KOPT-K1 (cell line): ENCODE measurements at regions not wholly inside any gene's neighbourhood (a gene's known extent, or its start where the extent isn't known, plus 50 kb on each side); places are given as distances from the start of the nearest gene placed in this dataset.

ENCODE experiments used
- H3K27ac ChIP-seq: fragments of 200-600 bp; sonication (generic); 2 replicates; pipeline ENCODE4 v1.5.1; 2016; ENCODE audit warnings: antibody characterized with exemption, mild to moderate bottlenecking, low read depth, low read length; ENCODE audit not compliant: poor library complexity, severe bottlenecking
- H3K36me3 ChIP-seq: fragments of 200-600 bp; sonication (generic); 2 replicates; pipeline ENCODE4 v1.5.1; 2017; ENCODE audit warnings: antibody characterized with exemption, mild to moderate bottlenecking, low read length, moderate library complexity; ENCODE audit not compliant: insufficient read depth
- H3K9me3 ChIP-seq: fragments of 200-600 bp; sonication (generic); 2 replicates; pipeline ENCODE4 v1.5.1; 2017; ENCODE audit warnings: antibody characterized with exemption, low read length, mild to moderate bottlenecking; ENCODE audit not compliant: insufficient read depth, poor library complexity, severe bottlenecking

DNA sequence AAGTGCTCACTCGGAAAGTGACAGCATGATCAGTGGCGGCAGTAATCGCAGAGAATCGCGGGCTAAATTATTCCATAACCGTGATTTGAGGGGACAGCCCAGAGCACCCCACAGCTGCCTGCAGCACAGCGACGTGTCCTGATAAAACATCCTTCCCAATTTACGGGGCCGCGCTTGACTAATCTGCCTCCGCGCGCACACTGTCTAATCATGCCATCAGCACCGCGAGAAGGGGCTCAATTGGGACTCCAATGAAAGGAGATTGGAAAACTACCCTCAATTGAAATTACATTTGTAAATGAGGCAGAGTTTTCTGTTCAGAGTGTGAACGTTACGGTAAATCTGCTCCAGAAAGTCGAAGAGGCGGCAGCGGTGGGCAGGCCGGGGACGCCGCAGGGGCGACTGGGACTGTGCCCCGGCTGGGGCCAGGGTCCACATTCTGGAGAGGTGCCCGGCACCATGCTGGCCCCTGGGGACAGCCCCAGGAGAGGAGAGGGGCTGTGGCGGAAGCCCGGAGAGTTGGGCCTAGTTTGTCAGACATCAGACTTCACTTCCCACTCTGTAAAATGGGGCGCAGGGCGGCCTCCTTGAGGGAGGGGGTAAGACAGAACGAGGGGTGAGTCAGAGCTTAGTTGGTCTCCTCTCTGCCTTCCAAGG, 107.7 kb downstream of the FAM53A start:
- Histone ChIP-seq H3K9me3 (no peaks in the 10 kb centered on the region), H3K36me3 (no peaks in the 10 kb centered on the region), H3K27ac (no peak overlapping the region)

DNA sequence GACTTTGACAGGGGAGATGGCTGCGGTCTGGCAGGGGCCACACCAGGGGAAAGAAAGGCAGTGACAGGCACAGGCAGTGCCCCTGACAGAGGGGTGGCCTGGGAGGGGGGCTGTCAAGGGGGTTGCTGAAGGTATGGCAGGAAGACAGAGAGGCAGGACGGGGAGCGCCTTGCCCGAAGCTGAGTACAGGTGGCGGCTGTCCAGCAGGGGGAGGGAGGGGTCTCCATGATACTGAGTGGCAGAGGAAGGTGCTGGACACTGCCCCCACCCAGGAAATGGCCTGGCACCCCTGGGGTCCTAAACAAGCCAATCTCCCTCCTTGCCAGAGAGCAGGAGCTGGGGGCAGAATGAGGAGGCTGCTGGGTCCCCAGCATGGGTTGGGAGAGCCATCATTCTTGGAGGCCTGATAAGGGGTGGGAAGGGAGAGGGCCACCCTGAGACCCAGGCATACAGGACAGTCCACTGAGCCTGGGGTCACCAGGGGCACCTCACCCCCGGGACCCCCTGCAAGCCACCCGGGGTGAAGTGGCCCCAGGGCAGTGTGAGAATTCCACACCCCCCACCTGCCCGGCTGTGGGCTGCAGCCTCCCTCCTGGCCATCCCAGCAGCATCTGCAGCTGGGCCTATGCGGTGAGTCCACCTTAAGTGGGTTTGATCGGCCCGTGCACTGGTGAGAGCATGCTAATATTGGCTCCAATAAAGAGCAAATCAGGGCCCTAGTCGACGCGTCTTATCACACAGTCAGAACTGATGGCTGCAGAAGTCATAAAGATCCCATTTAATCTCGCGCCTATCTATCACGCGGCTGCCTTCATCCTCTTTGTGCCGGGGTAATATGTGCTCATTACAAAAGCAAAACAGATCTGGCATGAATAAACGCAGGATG, 108.5 kb downstream of the FAM53A start:
- Histone ChIP-seq H3K9me3 (no peaks in the 10 kb centered on the region), H3K27ac (no peak overlapping the region), H3K36me3 (no peaks in the 10 kb centered on the region)

DNA sequence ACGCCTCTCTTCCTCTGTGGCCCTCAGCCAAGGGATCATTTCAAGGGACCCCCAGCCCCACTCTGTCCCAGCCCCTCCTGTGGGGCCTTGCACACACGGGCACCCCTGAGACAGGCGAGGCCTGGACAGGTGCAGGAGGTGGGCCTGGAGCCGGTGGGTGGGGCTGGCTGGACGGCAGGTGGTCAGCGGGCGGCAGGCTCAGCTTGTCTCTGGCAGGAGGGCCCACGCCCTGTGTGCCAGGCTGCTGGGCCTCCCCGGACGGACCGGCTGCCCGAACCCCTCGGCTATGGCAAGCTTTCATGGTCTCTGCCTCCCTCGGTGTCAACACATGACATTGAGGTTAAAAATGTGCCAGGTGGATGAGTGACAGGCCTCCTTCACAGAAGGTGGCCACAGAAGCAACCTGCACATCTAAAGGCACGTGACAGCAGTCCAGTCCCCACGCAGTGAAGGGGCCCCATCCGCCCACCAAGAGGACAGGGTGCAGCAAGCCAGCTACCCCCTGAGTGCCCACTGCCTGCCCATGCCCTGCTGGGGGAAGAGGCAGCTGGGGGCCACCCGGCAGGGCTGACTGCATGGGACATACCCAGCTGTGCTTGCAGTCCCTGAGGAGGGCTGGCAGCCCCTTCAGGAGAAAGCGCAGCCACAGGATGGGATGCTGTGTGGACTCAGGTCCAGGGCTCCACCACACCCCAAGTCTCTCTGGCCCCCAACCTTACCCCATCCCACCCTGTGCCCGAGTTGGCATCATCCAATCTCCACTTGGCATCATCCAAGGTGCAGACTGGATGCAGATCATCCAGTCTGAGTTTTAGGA, 109.3 kb downstream of the FAM53A start:
- Histone ChIP-seq H3K9me3 (no peaks in the 10 kb centered on the region), H3K27ac (no peak overlapping the region), H3K36me3 (no peaks in the 10 kb centered on the region)

DNA sequence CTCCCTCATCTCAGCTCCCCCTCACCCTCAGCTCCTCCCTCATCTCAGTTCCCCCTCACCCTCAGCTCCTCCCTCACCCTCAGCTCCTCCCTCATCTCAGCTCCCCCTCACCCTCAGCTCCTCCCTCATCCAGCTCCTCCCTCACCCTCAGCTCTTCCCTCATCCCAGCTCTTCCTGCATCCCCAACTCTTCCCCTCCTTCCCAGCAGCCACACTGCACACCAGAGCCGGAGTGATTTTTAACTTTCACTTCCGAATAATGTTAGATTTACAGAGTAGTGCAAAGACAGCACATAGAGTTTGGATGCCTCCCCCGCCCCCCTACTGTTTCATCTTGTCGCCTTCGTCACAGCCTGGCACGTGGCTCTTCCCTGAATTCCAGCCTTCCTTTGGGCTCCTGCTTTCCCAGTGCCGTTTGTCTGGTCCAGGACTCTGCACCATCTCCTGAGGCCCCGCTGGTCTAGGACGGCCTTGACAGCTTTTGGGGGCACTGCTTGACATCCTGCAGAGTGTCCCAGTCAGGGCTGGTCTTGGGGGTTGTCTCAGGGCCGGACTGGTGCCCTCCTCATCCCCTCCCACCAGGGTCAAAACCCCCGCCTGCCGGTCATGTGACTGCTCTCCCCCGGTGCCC, 110.2 kb downstream of the FAM53A start:
- H3K36me3 ChIP-seq, result no peaks in the 10 kb centered on the region
- no peak overlapping the region for H3K27ac ChIP-seq
- no peaks in the 10 kb centered on the region for H3K9me3 ChIP-seq

DNA sequence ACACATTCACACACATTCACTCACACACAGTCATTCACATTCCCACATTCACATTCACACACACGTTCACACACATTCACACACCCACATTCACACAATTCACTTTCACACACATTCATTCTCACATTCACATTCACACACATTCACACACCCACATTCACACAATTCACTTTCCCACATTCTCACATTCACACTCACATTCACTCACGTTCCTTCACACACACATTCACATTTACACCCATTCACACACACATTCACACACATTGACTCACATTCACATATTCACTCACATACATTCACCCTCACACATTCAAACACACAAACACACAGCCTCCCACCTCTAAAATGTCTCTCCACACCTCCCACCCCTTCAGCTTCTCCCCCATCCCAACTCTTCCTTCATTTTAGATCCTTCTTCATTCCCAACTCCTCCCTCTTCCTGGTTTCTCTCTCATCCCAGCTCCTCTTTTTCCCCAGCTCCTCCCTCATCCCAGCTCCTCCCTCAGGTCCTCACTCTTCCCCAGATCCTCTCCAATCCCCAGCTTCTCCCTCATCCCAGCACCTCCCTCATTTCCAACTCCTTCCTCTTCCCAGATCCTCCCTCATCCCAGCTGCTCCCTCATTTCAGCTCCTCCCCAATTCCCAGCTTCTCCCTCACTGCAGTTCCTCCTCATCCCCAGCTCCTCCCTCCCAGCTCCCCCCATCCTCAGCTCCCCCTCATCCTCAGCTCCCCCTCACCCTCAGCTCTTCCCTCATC, 111.0 kb downstream of the FAM53A start:
- Histone ChIP-seq H3K36me3 (no peaks in the 10 kb centered on the region), H3K9me3 (no peaks in the 10 kb centered on the region), H3K27ac (no peak overlapping the region)

DNA sequence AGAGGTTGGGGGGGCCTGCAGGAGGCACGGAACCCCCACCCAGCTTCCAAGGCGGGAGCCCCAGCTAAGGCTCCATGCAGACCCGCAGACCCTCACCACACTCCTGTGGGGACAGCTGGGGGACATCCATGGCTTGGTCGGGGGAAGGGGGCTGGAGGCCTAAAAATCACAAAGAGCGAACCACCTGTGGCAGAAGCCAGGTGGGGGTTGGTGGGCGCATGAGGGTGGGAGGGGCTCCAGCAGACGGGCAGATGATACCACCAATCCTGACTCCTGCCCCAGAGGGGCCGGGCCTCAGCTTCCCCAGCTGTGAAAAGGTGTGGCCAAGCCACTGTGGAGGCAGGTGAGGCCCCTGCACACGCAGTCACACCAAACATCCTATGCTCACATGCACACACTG, 111.6 kb downstream of the FAM53A start:
- no peaks in the 10 kb centered on the region for H3K36me3 ChIP-seq
- no peak overlapping the region for H3K27ac ChIP-seq
- H3K9me3 ChIP-seq, result no peaks in the 10 kb centered on the region

DNA sequence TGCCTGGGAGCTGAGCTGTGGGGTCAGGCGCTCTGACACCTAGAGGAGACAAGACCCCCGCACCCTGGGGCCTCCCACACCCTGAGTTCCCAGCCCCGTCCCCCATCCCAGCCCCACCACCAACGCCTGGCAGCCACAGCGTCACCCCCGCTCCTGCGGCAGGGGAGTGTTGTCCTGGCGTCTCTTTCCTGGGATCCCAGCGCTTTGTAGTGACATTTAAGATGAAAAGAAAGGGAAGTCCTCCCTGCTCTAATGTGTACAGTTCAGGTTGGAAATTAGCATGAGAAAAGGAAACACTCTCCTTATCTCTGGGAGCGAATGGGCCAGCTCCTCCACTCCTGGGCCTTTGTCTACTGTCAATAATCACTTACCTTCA, 112.1 kb downstream of the FAM53A start:
- H3K36me3 ChIP-seq, result no peaks in the 10 kb centered on the region
- H3K27ac ChIP-seq, result no peak overlapping the region

DNA sequence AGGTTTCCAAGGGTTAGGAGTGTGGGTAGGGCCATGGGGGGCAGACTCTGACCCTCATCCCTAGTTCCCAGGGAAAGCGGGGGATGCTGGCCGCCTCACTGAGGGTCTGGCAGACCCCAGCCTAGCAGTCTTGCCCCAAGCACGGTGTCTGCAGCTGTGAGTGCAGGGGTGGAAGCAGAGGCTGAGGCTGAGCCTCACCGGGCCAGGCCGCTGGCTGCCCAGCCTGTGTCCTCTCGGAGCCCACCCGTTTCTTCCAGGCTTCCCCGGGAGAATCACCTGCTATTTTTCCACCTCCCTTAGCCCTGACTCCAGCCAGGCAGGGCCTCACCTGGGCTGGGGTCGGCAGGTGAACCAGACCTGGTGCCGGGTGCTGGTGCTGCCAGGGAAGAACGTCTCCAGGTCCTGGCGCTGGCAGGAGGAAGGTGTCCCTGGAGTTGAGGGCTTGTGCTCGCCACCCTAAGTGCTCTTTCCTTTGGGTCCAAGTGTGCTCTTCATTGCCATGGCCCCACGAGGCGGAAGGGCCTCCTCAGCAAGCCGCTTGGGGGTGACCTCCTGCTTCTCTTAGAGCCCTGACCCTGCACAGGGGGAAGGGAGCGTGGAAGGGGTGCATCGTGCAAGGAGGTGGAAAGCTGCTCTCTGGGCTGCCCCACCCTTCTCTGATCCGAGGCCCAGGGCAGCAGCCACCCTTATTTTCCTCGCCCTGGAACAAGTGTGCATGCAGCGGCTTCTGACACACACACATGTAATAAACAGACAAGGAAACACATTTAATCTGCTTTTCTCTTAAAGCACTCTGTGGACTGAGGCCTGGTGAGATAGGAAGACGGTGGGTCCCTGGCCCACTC, 112.7 kb downstream of the FAM53A start:
- H3K36me3 ChIP-seq, result no peaks in the 10 kb centered on the region
- H3K27ac ChIP-seq, result no peak overlapping the region
- H3K9me3 ChIP-seq, result no peaks in the 10 kb centered on the region

More for the DNA sequence above, 112.1 kb downstream of the FAM53A start:
- H3K9me3 ChIP-seq, result no peaks in the 10 kb centered on the region

DNA sequence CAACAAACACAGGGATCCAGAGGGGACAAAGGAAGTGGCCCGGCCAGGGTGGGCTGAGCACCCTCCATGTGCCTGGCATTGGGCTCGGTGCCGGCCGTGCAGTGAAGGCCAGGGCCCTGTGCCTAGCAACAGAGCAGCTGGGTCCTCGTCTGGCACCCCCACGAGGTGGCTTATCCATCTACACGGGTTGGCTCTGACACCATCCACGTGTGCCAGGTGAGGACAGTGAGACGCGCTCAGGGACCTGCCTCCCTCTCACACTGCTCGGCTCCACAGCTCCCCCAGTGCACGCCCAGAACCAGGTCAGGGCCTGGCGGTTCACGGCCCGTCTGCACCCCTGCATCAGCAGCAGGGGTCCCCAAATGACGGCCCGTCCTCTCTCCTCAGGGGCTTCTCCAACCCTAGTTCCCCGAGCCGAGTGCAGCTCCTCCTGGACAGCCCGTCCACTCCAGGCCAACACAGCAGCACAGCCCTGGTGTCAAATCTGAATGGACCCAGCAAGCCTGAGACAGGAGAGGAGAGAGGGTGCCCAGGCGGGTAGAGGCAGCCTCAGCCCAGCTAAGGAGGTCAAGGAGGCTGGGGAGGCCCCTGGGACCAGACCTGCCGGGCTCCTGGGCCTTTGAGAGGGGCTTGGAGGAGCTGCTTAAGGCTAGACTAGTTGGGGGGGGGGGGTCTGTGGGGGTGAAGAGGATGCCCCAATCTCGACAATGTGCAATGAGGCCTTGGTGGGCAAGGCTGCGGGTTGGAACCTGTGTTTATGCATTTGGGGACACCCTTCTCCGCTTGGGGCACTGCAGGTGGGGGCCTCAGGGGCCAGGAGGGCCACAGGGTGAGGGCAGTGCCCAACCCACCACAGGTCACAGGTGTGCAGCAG, 113.6 kb downstream of the FAM53A start:
- H3K36me3 ChIP-seq, result no peaks in the 10 kb centered on the region
- no peak overlapping the region for H3K27ac ChIP-seq

DNA sequence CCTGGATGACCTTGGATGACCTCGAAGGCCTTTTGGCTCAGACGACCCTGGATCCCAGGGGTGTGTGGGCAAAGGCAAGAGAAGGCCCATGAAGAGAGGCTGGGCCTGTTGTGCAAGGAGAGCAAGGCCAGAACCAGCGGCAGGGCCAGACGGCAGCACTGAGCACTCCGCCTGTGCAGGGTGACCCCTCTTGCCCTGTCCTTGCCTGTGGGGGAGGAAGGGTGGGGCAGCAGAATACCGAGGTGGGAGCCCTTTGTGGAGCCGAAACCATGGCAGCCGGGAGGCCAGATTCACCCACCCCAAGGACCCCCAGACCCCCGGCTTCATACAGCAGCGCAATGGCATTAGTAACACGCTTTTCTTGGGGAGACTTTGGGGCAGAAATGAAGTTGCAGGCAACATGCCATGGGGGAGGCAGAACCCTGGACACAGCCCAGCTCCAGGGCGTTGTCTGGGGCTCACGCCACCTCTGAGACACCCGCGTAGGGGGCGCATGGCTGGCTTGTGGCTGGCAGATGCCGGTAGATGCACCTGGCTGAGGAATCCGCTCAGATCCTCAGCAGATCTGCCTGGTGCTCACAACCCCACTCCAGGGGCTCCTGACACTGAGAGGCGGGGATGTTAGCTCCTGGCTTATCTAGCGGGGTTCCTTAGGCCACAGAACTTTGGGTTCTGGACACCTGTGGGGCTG, 114.5 kb downstream of the FAM53A start:
- Histone ChIP-seq H3K27ac (no peak overlapping the region), H3K36me3 (no peaks in the 10 kb centered on the region), H3K9me3 (no peaks in the 10 kb centered on the region)

More for the DNA sequence above, 113.6 kb downstream of the FAM53A start:
- H3K9me3 ChIP-seq, result no peaks in the 10 kb centered on the region

DNA sequence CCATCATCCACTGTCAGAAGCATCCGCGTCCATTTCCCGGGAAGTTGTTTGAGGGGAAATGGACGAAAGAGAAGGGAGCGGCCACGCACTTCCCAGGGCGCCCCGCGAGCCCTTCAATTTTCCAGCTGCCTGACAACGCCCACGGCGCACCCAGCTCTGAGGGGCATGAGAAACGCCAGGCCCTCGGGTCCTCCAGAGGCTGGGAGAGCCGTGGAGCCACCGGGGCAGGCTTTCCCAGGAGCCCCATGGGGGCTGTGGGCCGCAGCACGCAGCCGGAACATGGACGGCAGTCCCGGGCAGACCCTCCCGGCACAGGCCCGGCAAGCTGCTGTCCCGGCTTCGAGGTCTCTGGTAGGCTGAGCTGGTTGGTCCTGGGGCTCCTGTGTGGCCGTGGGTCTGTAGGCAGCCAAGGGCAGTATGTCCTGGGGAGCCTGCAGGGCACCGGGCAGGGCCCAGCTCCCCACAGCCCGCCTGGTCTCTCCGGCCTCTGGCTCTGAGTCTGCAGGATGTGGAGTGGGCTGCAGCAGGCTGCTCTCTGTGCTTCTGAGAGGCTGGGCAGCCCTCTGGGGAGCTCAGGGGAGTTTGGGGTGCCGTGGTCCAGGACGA, 115.2 kb downstream of the FAM53A start:
- Histone ChIP-seq H3K9me3 (no peaks in the 10 kb centered on the region), H3K36me3 (no peaks in the 10 kb centered on the region), H3K27ac (no peak overlapping the region)
